Hematopoietic multipotent progenitor cell treated with erythropoietin and hydrocortisone succinate and interleukin-3 and kit ligand, for 6 days (in vitro differentiated cells): ENCODE measurements at regions not wholly inside any gene's neighbourhood (a gene's known extent, or its start where the extent isn't known, plus 50 kb on each side); places are given as distances from the start of the nearest gene placed in this dataset.

Experiments used
- DNase-seq: peaks from one replicate; pipeline ENCODE4 v3.0.0-alpha.2; 2015

GRCh38 chr14:89600950-89601826, 184.2 kb upstream of the FOXN3 start:
- DNase-seq = no peak

GRCh38 chr14:89600029-89600428, 183.0 kb upstream of the FOXN3 start:
- DNase-seq = no peak

- DNase-seq = peak; percentile 47
Measured at GRCh38 chr14:89598548-89599186, 181.6 kb upstream of the FOXN3 start.

GRCh38 chr14:89592961-89593360, 175.9 kb upstream of the FOXN3 start:
- no peak for DNase-seq

- peak; percentile 20 for DNase-seq
Measured at GRCh38 chr14:89589400-89590118, 172.5 kb upstream of the FOXN3 start.

GRCh38 chr14:89588840-89589296, 171.8 kb upstream of the FOXN3 start:
- DNase-seq = no peak

GRCh38 chr14:89588016-89588415, 171.0 kb upstream of the FOXN3 start:
- no peak for DNase-seq

GRCh38 chr14:89587136-89587420, 170.0 kb upstream of the FOXN3 start:
- DNase-seq = no peak

- no peak for DNase-seq
Measured at GRCh38 chr14:89586258-89587135, 169.5 kb upstream of the FOXN3 start.

GRCh38 chr14:89578156-89578555, 161.1 kb upstream of the FOXN3 start:
- peak; percentile 11 for DNase-seq

GRCh38 chr14:89576960-89577359, 159.9 kb upstream of the FOXN3 start:
- peak; percentile 78 for DNase-seq

- no peak for DNase-seq
Measured at GRCh38 chr14:89576145-89576927, 159.3 kb upstream of the FOXN3 start.

GRCh38 chr14:89575386-89576061, 158.5 kb upstream of the FOXN3 start:
- DNase-seq = no peak

GRCh38 chr14:89574420-89574819, 157.4 kb upstream of the FOXN3 start:
- DNase-seq = peak; percentile 51

GRCh38 chr14:89573399-89573657, 156.3 kb upstream of the FOXN3 start:
- DNase-seq = no peak

- DNase-seq = no peak
Measured at GRCh38 chr14:89572596-89573398, 155.8 kb upstream of the FOXN3 start.

- DNase-seq = peak; percentile 9
Measured at GRCh38 chr14:89571491-89571890, 154.5 kb upstream of the FOXN3 start.

GRCh38 chr14:89566644-89567415, 149.8 kb upstream of the FOXN3 start:
- no peak for DNase-seq

- DNase-seq = no peak
Measured at GRCh38 chr14:89566180-89566579, 149.1 kb upstream of the FOXN3 start.

- DNase-seq = no peak
Measured at GRCh38 chr14:89565607-89566006, 148.6 kb upstream of the FOXN3 start.
